ENCODE measurements at regions not wholly inside any gene's neighbourhood (a gene's known extent, or its start where the extent isn't known, plus 50 kb on each side); places are given as distances from the start of the nearest gene placed in this dataset.

DNA sequence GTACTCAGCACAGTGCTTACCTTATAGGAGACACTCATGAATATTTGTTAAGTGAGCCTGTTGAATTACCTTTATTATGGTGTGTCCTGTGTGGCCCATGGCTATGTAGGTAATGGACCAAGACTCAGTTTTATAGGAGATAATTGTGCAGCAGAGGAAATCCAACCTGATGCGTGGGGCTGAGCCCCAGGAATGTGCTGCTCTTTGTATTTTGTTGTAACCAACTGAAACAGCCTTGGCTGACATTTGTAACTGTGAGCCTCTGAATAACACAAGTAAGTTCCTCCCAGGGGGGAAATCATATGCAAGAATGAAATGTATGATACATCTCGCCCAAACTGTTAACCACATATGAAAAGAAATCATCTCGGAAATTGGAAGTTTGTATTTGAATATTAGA is 364.2 kb upstream of the ZP4 start:
- Histone ChIP-seq H3K27ac (ENCODE audit: low read depth, low read length) (no peak overlapping the region), H3K4me3 (ENCODE audit: low read depth, low read length) (no peak overlapping the region), H3K9me3 (ENCODE audit: control insufficient read depth, insufficient read depth, low read length) (peaks cover 13% of the 10 kb centered on the region), H3K27me3 (ENCODE audit: control insufficient read depth, insufficient read depth, low read length) (no peaks in the 10 kb centered on the region)
- TF ChIP-seq, protein P1, sequence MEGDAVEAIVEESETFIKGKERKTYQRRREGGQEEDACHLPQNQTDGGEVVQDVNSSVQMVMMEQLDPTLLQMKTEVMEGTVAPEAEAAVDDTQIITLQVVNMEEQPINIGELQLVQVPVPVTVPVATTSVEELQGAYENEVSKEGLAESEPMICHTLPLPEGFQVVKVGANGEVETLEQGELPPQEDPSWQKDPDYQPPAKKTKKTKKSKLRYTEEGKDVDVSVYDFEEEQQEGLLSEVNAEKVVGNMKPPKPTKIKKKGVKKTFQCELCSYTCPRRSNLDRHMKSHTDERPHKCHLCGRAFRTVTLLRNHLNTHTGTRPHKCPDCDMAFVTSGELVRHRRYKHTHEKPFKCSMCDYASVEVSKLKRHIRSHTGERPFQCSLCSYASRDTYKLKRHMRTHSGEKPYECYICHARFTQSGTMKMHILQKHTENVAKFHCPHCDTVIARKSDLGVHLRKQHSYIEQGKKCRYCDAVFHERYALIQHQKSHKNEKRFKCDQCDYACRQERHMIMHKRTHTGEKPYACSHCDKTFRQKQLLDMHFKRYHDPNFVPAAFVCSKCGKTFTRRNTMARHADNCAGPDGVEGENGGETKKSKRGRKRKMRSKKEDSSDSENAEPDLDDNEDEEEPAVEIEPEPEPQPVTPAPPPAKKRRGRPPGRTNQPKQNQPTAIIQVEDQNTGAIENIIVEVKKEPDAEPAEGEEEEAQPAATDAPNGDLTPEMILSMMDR (IDR thresholded peaks at IDR 0.05; ENCODE audit: low read depth, low read length): no peak
- CTCF ChIA-PET: no interaction called here
- POLR2A ChIA-PET: no interaction called here
- no peak for DNase-seq (ENCODE audit: low read depth, low spot score)

DNA sequence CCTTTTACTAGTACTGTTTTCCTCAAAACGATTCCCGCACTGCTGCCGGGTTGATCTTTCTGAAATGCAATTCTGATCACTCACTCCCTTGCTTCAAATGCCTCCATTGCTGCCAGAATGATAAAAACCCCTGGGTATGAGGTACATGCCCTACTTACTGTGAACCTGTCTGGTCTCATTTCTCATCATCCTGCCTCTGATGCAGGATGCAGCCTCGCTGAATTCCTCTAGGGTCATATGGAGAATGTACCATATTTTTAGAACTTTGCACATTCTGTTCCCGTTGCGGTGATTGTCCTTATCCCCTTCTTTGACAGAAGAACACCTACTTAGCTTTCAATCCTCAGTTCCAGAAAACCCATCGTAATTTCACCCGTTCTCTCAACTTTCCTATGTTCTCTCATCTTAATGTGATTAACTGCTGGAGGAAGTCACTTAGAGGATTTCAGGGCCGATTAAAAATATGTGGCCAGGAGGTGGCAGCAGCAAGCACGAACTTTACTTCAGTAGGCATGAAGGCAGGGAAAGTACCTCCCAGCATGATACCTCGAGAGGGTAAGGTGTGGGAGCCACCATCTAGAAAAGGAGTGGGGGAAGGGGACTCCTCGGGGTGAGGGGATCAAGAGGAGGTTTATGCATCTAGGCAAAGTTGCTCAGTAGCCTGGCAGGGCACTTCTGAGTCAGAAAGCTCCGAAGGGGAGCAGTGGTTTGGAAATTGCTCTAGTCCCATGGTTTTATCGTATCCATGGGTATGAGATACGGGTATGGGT is 361.5 kb upstream of the ZP4 start:
- Histone ChIP-seq H3K4me3 (ENCODE audit: low read depth, low read length) (no peak overlapping the region), H3K9me3 (ENCODE audit: control insufficient read depth, insufficient read depth, low read length) (peaks cover 6% of the 10 kb centered on the region), H3K27me3 (ENCODE audit: control insufficient read depth, insufficient read depth, low read length) (no peaks in the 10 kb centered on the region), H3K27ac (ENCODE audit: low read depth, low read length) (no peak overlapping the region)
- CTCF ChIA-PET: interaction anchor here (1.0 kb wide), 1 partner anchor 473 kb away, joined by 3 read pairs; no protein-coding TSS in a partner anchor
- POLR2A ChIA-PET: no interaction called here
- no peak for DNase-seq (ENCODE audit: low read depth, low spot score)
- TF ChIP-seq, protein P1 (IDR thresholded peaks at IDR 0.05; ENCODE audit: low read depth, low read length): peak; percentile 29; the same call in 1 of the 2 replicates

DNA sequence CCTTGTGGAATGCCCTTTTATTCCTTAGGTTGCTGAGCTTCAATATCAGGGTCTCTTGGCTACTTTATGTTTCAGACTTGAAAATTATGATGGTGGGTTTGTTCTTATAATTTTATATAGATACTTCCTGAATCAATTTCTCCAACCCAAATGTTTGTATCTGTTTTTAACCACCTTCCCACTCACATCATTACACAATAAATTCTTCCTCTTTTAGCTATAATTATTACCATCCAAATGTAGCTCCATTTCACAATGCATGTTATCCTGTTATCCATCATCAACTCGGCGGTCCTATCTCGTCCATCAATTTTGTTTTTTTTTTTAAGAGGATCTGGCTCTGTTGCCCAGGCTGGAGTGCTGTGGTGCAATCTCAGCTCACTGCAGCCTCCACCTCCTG is 357.6 kb upstream of the ZP4 start:
- CTCF ChIA-PET: no interaction called here
- Histone ChIP-seq H3K27me3 (ENCODE audit: control insufficient read depth, insufficient read depth, low read length) (no peaks in the 10 kb centered on the region), H3K27ac (ENCODE audit: low read depth, low read length) (no peak overlapping the region), H3K4me3 (ENCODE audit: low read depth, low read length) (no peak overlapping the region), H3K9me3 (ENCODE audit: control insufficient read depth, insufficient read depth, low read length) (peaks cover 8% of the 10 kb centered on the region)
- TF ChIP-seq, protein P1 (IDR thresholded peaks at IDR 0.05; ENCODE audit: low read depth, low read length): no peak
- POLR2A ChIA-PET: no interaction called here
- DNase-seq (ENCODE audit: low read depth, low spot score): no peak

DNA sequence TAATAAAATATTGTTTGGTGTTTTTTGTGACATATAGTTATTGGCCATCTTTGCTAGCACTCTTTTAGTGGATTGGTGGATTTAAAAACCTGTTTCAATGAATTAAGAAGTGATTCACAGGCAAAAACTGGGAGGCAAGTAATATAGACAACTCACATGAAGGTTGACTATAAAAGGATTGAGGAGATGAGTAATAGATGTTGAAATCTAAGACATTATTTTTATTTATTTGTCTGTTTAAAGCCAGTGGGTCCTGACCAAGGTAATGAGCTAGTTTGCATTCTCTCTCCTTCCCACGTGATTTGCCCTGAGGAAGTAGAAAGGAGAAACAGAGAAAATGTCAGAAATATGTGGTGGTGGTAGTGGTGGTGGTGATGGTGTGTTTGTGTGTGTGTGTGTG is 351.5 kb upstream of the ZP4 start:
- no peak for DNase-seq (ENCODE audit: low read depth, low spot score)
- Histone ChIP-seq H3K4me3 (ENCODE audit: low read depth, low read length) (no peak overlapping the region), H3K27ac (ENCODE audit: low read depth, low read length) (no peak overlapping the region), H3K9me3 (ENCODE audit: control insufficient read depth, insufficient read depth, low read length) (peaks cover 15% of the 10 kb centered on the region), H3K27me3 (ENCODE audit: control insufficient read depth, insufficient read depth, low read length) (no peaks in the 10 kb centered on the region)
- ChIA-PET POLR2A (no interaction called here), CTCF (no interaction called here)
- TF ChIP-seq, protein P1 (IDR thresholded peaks at IDR 0.05; ENCODE audit: low read depth, low read length): no peak

DNA sequence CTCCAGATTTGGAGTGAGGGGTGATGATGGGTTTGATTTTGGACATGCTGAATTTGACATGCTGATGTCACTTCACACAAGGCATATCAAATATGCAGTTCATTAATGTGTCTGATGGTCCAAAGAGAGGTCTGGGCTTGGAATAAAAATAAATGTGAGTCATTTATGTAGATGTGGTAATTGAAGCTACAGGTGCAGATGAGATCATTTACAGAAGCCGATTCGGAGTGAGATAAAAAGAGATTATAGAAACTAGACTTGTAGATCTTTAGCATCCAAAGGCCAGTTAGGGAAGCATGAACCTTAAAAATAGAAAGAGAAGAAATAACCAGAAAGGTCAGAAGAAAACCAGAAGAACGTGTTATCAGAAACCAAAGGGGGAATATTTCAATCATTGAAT is 350.9 kb upstream of the ZP4 start:
- no peaks in the 10 kb centered on the region for H3K27me3 ChIP-seq (ENCODE audit: control insufficient read depth, insufficient read depth, low read length)
- POLR2A ChIA-PET: no interaction called here
- TF ChIP-seq, protein P1 (IDR thresholded peaks at IDR 0.05; ENCODE audit: low read depth, low read length): no peak
- CTCF ChIA-PET: no interaction called here
- peaks cover 17% of the 10 kb centered on the region for H3K9me3 ChIP-seq (ENCODE audit: control insufficient read depth, insufficient read depth, low read length)
- no peak for DNase-seq (ENCODE audit: low read depth, low spot score)
- no peak overlapping the region for H3K27ac ChIP-seq (ENCODE audit: low read depth, low read length)
- no peak overlapping the region for H3K4me3 ChIP-seq (ENCODE audit: low read depth, low read length)
